MM.1S (cell line): ENCODE measurements at regions not wholly inside any gene's neighbourhood (a gene's known extent, or its start where the extent isn't known, plus 50 kb on each side); places are given as distances from the start of the nearest gene placed in this dataset.

Source experiments
- EZH2phosphoT487 ChIP-seq: fragments of 300-600 bp; sonication (generic); IDR thresholded peaks from 2 replicates; pipeline ENCODE4 v1.6.1; 2018; ENCODE audit warnings: antibody characterized with exemption, low read length
- TF ChIP-seq, protein P1 (sequence below): fragments of 300-600 bp; sonication (generic); IDR thresholded peaks from 2 replicates; pipeline ENCODE4 v1.5.1; 2016; ENCODE audit warnings: antibody characterized with exemption, low read length, mixed read lengths

- TF ChIP-seq, protein P1, sequence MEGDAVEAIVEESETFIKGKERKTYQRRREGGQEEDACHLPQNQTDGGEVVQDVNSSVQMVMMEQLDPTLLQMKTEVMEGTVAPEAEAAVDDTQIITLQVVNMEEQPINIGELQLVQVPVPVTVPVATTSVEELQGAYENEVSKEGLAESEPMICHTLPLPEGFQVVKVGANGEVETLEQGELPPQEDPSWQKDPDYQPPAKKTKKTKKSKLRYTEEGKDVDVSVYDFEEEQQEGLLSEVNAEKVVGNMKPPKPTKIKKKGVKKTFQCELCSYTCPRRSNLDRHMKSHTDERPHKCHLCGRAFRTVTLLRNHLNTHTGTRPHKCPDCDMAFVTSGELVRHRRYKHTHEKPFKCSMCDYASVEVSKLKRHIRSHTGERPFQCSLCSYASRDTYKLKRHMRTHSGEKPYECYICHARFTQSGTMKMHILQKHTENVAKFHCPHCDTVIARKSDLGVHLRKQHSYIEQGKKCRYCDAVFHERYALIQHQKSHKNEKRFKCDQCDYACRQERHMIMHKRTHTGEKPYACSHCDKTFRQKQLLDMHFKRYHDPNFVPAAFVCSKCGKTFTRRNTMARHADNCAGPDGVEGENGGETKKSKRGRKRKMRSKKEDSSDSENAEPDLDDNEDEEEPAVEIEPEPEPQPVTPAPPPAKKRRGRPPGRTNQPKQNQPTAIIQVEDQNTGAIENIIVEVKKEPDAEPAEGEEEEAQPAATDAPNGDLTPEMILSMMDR: no peak
- TF ChIP-seq EZH2phosphoT487: no peak
Observed at GRCh38 chr7:48992816-48993215, 68.5 kb downstream of the CDC14C start.
